H1 (cell line): ENCODE measurements at regions not wholly inside any gene's neighbourhood (a gene's known extent, or its start where the extent isn't known, plus 50 kb on each side); places are given as distances from the start of the nearest gene placed in this dataset.

Source experiments
- CBX5 ChIP-seq: fragments of 300-800, 300-1000 bp; sonication (generic); IDR thresholded peaks from 2 replicates; pipeline ENCODE4 v1.7.1; 2016; ENCODE audit warnings: antibody characterized with exemption, low read length, low read depth
- CBX8 ChIP-seq: fragments of 300-800, 300-1000 bp; sonication (generic); IDR thresholded peaks from 2 replicates; pipeline ENCODE4 v1.7.1; 2016; ENCODE audit warnings: low read depth, low read length, borderline replicate concordance
- CHD1 ChIP-seq: IDR thresholded peaks from 2 replicates; pipeline ENCODE4 v1.6.1; 2012; ENCODE audit warnings: low read depth, low read length, improper control_type of control experiment
- CHD7 ChIP-seq: fragments of 300-600 bp; sonication (generic); IDR thresholded peaks from 2 replicates; pipeline ENCODE4 v1.7.1; 2012; ENCODE audit warnings: low read length, moderate library complexity, mild to moderate bottlenecking, inconsistent platforms; ENCODE audit not compliant: insufficient replicate concordance
- POLR2AphosphoS5 ChIP-seq: IDR thresholded peaks from 2 replicates; pipeline ENCODE4 v1.6.1; 2011; ENCODE audit warnings: low read depth, low read length
- POU5F1 ChIP-seq: IDR thresholded peaks from 2 replicates; pipeline ENCODE4 v1.6.1; 2011; ENCODE audit warnings: low read depth, mild to moderate bottlenecking, low read length, moderate library complexity
- RXRA ChIP-seq: IDR thresholded peaks from 2 replicates; pipeline ENCODE4 v1.6.1; 2011; ENCODE audit warnings: low read depth, mild to moderate bottlenecking, low read length, moderate library complexity; ENCODE audit not compliant: insufficient read depth
- TCF12 ChIP-seq: IDR thresholded peaks from 2 replicates; pipeline ENCODE4 v1.6.1; 2011; ENCODE audit warnings: low read depth, mild to moderate bottlenecking, low read length
- TEAD4 ChIP-seq: IDR thresholded peaks from 2 replicates; pipeline ENCODE4 v1.6.1; 2012; ENCODE audit warnings: low read depth, low read length, inconsistent platforms, mixed read lengths
- USF2 ChIP-seq: IDR thresholded peaks from 2 replicates; pipeline ENCODE4 v1.6.1; 2011; ENCODE audit warnings: low read length, improper control_type of control experiment
- YY1 ChIP-seq: IDR thresholded peaks from 2 replicates; pipeline ENCODE4 v1.6.1; 2011; ENCODE audit warnings: low read depth, mild to moderate bottlenecking, low read length
- TF ChIP-seq, protein P1 (sequence below): IDR thresholded peaks from 2 replicates; pipeline ENCODE4 v1.6.1; 2012; ENCODE audit warnings: inconsistent platforms

DNA sequence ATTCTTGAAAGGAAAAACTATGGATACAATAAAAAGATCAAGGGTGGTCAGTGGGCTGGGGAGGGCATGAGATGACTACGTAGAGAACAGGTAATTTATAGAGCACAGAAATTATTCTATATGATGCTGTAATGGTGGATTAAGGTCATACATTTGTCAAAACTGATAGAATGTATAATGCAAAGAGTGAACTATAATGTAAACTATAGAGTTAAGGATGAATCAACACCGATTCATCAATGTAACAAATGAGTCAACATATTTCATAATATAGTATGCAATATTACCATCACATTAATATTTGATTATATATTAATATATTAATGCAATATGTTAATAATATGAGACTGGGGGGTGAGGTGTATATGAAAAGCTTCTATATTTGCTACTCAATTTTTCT lies 555.6 kb upstream of the POT1 start (continued):
- TF ChIP-seq CHD7 (no peak), TEAD4 (no peak), RXRA (no peak), CBX5 (no peak), USF2 (no peak), TCF12 (no peak), POU5F1 (no peak), POLR2AphosphoS5 (no peak), CHD1 (no peak), CBX8 (no peak), YY1 (no peak)
- TF ChIP-seq, protein P1, sequence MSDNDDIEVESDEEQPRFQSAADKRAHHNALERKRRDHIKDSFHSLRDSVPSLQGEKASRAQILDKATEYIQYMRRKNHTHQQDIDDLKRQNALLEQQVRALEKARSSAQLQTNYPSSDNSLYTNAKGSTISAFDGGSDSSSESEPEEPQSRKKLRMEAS: no peak
